ENCODE measurements at regions not wholly inside any gene's neighbourhood (a gene's known extent, or its start where the extent isn't known, plus 50 kb on each side); places are given as distances from the start of the nearest gene placed in this dataset.

- in situ Hi-C loops (cut with MboI; ENCODE audit: low sequenced_read_pairs) = no loop called here
Measured at GRCh38 chr6:170117111-170117972, 173.5 kb downstream of the DLL1 start.

GRCh38 chr6:170116636-170117035 lies 174.2 kb downstream of the DLL1 start:
- in situ Hi-C loops (cut with MboI; ENCODE audit: low sequenced_read_pairs) = no loop called here

GRCh38 chr6:170114956-170115855 lies 175.7 kb downstream of the DLL1 start:
- in situ Hi-C loops (cut with MboI; ENCODE audit: low sequenced_read_pairs) = no loop called here

DNA sequence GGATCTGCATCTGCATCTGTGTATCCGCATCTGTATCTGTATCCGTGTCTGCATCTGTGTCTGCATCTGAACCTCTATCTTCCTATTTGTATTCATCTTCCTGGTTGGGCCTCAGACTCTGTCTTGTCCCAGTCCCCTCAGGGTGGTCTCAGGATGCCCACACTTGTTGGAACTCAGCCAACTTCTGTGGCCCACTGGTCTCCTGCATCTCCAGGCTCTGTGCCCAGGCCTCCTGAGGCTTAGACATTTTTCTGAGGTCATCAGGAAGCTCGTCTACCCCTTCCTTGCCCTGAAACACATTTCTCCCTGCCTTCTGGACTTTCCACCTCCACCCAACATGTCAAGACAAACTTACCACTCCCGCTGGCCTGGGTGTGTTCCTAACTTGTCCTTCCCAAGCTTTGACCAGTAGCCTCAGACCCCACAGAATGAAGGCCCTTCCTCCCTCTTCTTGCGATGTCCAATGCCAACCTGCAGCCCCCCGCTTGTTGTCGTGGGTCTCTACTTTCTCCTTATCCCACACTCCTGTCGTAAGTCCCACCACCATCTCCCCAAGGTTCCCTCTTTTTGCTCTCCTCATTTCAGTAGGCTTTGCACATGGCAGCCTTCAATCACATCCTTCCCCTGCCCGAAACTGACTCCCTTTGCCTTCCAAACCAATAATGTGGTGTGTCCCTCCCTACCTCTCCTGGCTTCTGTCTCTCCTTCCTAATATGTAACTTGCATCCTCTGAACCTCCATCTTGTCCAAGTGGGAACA lies 176.5 kb downstream of the DLL1 start:
- in situ Hi-C loops (cut with MboI; ENCODE audit: low sequenced_read_pairs) = no loop called here

DNA sequence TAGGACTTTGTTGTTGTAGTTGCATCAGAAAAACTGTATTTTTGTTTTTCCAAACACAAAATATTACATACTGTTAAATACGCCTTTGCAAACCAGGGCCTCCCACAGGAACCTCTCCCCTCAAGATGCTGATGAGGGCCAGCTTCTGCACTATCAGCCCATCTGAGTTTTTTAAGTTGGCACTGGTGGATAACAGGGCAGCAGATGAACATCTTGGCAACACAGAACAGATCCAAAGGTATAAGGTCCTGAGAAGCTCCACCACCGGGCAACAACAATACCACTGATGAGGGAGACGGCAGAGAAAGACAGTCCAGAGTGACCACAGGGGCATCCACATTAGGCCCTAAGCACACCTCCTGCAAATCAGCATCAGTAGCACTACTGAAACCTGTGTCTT lies 177.7 kb downstream of the DLL1 start:
- in situ Hi-C loops (cut with MboI; ENCODE audit: low sequenced_read_pairs) = no loop called here

DNA sequence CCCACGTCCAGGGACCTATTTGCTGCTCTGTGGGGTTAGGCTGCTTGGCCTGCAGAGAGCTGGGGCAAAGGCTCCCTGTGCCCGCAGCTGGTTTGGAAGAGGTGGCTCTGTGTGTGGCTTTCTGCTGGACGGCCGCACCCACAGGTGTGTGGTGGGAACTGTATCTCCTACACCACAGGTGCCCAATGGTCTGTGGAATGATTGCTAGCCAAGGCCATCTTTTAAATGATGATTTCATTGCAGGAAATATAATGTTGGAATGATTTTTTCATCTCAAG lies 178.4 kb downstream of the DLL1 start:
- in situ Hi-C loops (cut with MboI; ENCODE audit: low sequenced_read_pairs) = no loop called here

DNA sequence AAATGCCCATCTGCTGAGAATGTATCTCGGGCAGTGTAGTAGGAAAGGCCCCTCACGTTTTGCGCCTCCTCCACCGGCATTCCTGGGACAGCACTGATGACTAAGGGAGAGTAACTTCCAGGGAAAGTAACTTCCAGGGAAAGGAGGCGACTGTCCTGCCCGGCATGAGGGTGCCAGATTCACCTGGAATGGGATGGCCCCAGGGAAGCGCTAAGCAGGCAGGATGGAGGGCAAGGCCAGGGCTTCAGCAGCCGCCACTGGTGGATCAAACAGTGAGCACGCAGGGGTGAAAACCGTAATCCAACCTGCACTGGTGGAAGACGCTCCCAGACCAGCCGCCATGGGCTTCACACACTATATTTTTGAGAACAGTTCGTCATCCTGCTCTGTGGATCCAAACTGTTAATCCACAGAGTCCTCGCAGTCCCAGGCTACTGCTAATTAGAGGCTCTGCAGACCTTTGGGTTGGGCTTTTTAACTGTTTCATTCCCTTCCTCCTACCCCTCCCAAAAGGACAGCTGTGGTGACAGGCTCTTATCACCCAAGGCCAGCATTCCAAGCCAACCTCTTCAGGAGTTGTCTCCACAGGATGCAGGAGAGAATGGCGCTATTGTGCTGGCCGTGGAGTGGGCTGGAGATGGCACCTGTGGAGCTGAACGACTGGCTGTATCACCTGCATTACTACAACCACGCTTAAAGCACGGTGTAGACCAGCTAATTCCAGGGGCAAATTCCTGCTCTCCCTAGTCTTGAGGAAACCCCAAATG lies 178.9 kb downstream of the DLL1 start:
- in situ Hi-C loops (cut with MboI; ENCODE audit: low sequenced_read_pairs) = no loop called here

- in situ Hi-C loops (cut with MboI; ENCODE audit: low sequenced_read_pairs) = no loop called here
Measured at GRCh38 chr6:170111141-170111664, 179.7 kb downstream of the DLL1 start.

- in situ Hi-C loops (cut with MboI; ENCODE audit: low sequenced_read_pairs) = no loop called here
Measured at GRCh38 chr6:170110201-170111140, 180.4 kb downstream of the DLL1 start.

- in situ Hi-C loops (cut with MboI; ENCODE audit: low sequenced_read_pairs) = no loop called here
Measured at GRCh38 chr6:170108890-170109587, 181.8 kb downstream of the DLL1 start.

DNA sequence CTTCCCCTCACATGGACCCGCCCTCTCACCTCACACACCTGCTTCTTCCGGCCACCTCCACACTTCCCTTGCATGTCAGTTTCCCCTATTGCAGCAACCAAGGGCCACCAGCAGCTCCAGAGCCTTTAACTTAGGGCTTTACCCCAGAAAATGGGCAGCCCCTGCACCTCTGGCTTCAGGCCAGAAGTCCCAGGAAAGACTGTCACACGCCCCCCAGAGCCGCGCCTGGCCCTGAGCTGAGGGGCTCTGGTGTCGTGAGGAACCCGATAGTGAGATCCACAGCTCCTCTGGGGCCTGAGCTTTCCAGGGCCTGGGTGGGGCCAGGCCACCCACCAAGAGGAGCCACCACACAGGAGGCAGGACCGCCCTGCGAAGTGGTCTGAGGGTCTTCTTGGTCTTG lies 182.4 kb downstream of the DLL1 start:
- in situ Hi-C loops (cut with MboI; ENCODE audit: low sequenced_read_pairs) = no loop called here

- in situ Hi-C loops (cut with MboI; ENCODE audit: low sequenced_read_pairs) = no loop called here
Measured at GRCh38 chr6:170107606-170108222, 183.2 kb downstream of the DLL1 start.

GRCh38 chr6:170106906-170107525 lies 183.9 kb downstream of the DLL1 start:
- in situ Hi-C loops (cut with MboI; ENCODE audit: low sequenced_read_pairs) = no loop called here

- in situ Hi-C loops (cut with MboI; ENCODE audit: low sequenced_read_pairs) = no loop called here
Measured at GRCh38 chr6:170102582-170103481, 188.0 kb downstream of the DLL1 start.

GRCh38 chr6:170102038-170102437 lies 188.8 kb downstream of the DLL1 start:
- in situ Hi-C loops (cut with MboI; ENCODE audit: low sequenced_read_pairs) = no loop called here

GRCh38 chr6:170101281-170102035 lies 189.4 kb downstream of the DLL1 start:
- in situ Hi-C loops (cut with MboI; ENCODE audit: low sequenced_read_pairs) = no loop called here

Measured in HL-60/S4 (cell line).